ENCODE measurements at regions not wholly inside any gene's neighbourhood (a gene's known extent, or its start where the extent isn't known, plus 50 kb on each side); places are given as distances from the start of the nearest gene placed in this dataset.
"Not testable (repeated sequence)": the region's sequence is repeated elsewhere in the genome, so short reads cannot be mapped to it uniquely, and the experiment has no call there.

- H3K36me3 Mint-ChIP-seq: no peaks in the 10 kb centered on the region
- H3K9me3 Mint-ChIP-seq: peaks cover 0 to 1% of the 10 kb centered on the region in 2 donors
- no peak for ATAC-seq (replicated peaks)
- no peaks in the 10 kb centered on the region for H3K27me3 Mint-ChIP-seq
- DNase-seq: no peak
- no peak overlapping the region for H3K4me3 Mint-ChIP-seq
- H3K4me1 Mint-ChIP-seq: no peaks in the 10 kb centered on the region
- H3K27ac Mint-ChIP-seq: no peak overlapping the region
Observed at GRCh38 chr2:183963609-183964008, 634.7 kb upstream of the ZNF804A start.

GRCh38 chr2:183964565-183964964 lies 633.8 kb upstream of the ZNF804A start:
- no peak overlapping the region for H3K4me3 Mint-ChIP-seq
- no peaks in the 10 kb centered on the region for H3K27me3 Mint-ChIP-seq
- no peaks in the 10 kb centered on the region for H3K4me1 Mint-ChIP-seq
- DNase-seq: no peak
- H3K9me3 Mint-ChIP-seq: peaks cover 0 to 1% of the 10 kb centered on the region in 2 donors
- no peak for ATAC-seq (replicated peaks)
- no peak overlapping the region for H3K27ac Mint-ChIP-seq
- H3K36me3 Mint-ChIP-seq: no peaks in the 10 kb centered on the region

- ATAC-seq (replicated peaks) (no peak), DNase-seq (no peak)
- H3K27me3 Mint-ChIP-seq: no peaks in the 10 kb centered on the region
- no peaks in the 10 kb centered on the region for H3K36me3 Mint-ChIP-seq
- H3K4me3 Mint-ChIP-seq: no peak overlapping the region
- no peak overlapping the region for H3K27ac Mint-ChIP-seq
- H3K4me1 Mint-ChIP-seq: no peaks in the 10 kb centered on the region
- peaks cover 4% of the 10 kb centered on the region in 2 donors for H3K9me3 Mint-ChIP-seq
Observed at GRCh38 chr2:183967756-183968155, 630.6 kb upstream of the ZNF804A start.

GRCh38 chr2:183975676-183976075 lies 622.7 kb upstream of the ZNF804A start:
- H3K4me1 Mint-ChIP-seq; DNase-seq; H3K4me3 Mint-ChIP-seq; ATAC-seq (replicated peaks); H3K36me3 Mint-ChIP-seq; H3K27me3 Mint-ChIP-seq; H3K27ac Mint-ChIP-seq: not testable (repeated sequence)
- peaks cover 8 to 16% of the 10 kb centered on the region in 2 donors for H3K9me3 Mint-ChIP-seq

- H3K4me3 Mint-ChIP-seq: no peak overlapping the region
- no peaks in the 10 kb centered on the region for H3K27me3 Mint-ChIP-seq
- H3K9me3 Mint-ChIP-seq: peaks cover 5 to 6% of the 10 kb centered on the region in 2 donors
- DNase-seq (no peak), ATAC-seq (replicated peaks) (no peak)
- no peaks in the 10 kb centered on the region for H3K4me1 Mint-ChIP-seq
- H3K36me3 Mint-ChIP-seq: no peaks in the 10 kb centered on the region
- no peak overlapping the region for H3K27ac Mint-ChIP-seq
Observed at GRCh38 chr2:183984871-183985270, 613.5 kb upstream of the ZNF804A start.

- H3K4me3 Mint-ChIP-seq: no peak overlapping the region
- no peak for ATAC-seq (replicated peaks)
Observed at GRCh38 chr2:183991968-183992367, 606.4 kb upstream of the ZNF804A start.

GRCh38 chr2:183993052-183993451 lies 605.3 kb upstream of the ZNF804A start:
- no peak for DNase-seq

More at GRCh38 chr2:183991968-183992367, 606.4 kb upstream of the ZNF804A start:
- H3K36me3 Mint-ChIP-seq: no peaks in the 10 kb centered on the region
- H3K27me3 Mint-ChIP-seq: no peaks in the 10 kb centered on the region
- H3K9me3 Mint-ChIP-seq: peaks cover 6 to 11% of the 10 kb centered on the region in 2 donors
- H3K4me1 Mint-ChIP-seq: no peaks in the 10 kb centered on the region
- DNase-seq: no peak
- no peak overlapping the region for H3K27ac Mint-ChIP-seq

GRCh38 chr2:183995632-183996031 lies 602.7 kb upstream of the ZNF804A start:
- DNase-seq: no peak
- H3K4me1 Mint-ChIP-seq: no peaks in the 10 kb centered on the region
- no peaks in the 10 kb centered on the region for H3K27me3 Mint-ChIP-seq
- no peak overlapping the region for H3K27ac Mint-ChIP-seq
- peaks cover 0 to 5% of the 10 kb centered on the region in 2 donors for H3K9me3 Mint-ChIP-seq
- no peaks in the 10 kb centered on the region for H3K36me3 Mint-ChIP-seq
- H3K4me3 Mint-ChIP-seq: no peak overlapping the region
- ATAC-seq (replicated peaks): no peak

More at GRCh38 chr2:183993052-183993451, 605.3 kb upstream of the ZNF804A start:
- peaks cover 6 to 10% of the 10 kb centered on the region in 2 donors for H3K9me3 Mint-ChIP-seq
- no peak overlapping the region for H3K4me3 Mint-ChIP-seq
- no peak for ATAC-seq (replicated peaks)
- H3K4me1 Mint-ChIP-seq: no peaks in the 10 kb centered on the region
- H3K27ac Mint-ChIP-seq: no peak overlapping the region
- no peaks in the 10 kb centered on the region for H3K27me3 Mint-ChIP-seq
- no peaks in the 10 kb centered on the region for H3K36me3 Mint-ChIP-seq

GRCh38 chr2:183996825-183997793 lies 601.2 kb upstream of the ZNF804A start:
- Mint-ChIP-seq H3K27me3 (no peaks in the 10 kb centered on the region), H3K27ac (no peak overlapping the region), H3K4me3 (no peak overlapping the region), H3K36me3 (no peaks in the 10 kb centered on the region), H3K4me1 (no peaks in the 10 kb centered on the region), H3K9me3 (peaks cover 0 to 4% of the 10 kb centered on the region in 2 donors)
- no peak for ATAC-seq (replicated peaks)
- no peak for DNase-seq

GRCh38 chr2:183998041-183998796 lies 600.1 kb upstream of the ZNF804A start:
- H3K27me3 Mint-ChIP-seq: no peaks in the 10 kb centered on the region
- H3K36me3 Mint-ChIP-seq: no peaks in the 10 kb centered on the region
- H3K4me1 Mint-ChIP-seq: no peaks in the 10 kb centered on the region
- DNase-seq (no peak), ATAC-seq (replicated peaks) (peak in 1 of 2 donors; percentile 27)
- H3K9me3 Mint-ChIP-seq: peaks cover 0 to 3% of the 10 kb centered on the region in 2 donors
- no peak overlapping the region for H3K27ac Mint-ChIP-seq
- H3K4me3 Mint-ChIP-seq: no peak overlapping the region

- Mint-ChIP-seq H3K27me3 (no peaks in the 10 kb centered on the region), H3K4me1 (no peaks in the 10 kb centered on the region), H3K27ac (no peak overlapping the region), H3K36me3 (no peaks in the 10 kb centered on the region), H3K9me3 (peaks cover 0 to 3% of the 10 kb centered on the region in 2 donors), H3K4me3 (no peak overlapping the region)
- ATAC-seq (replicated peaks): no peak
- DNase-seq: no peak
Observed at GRCh38 chr2:183998797-183999190, 599.5 kb upstream of the ZNF804A start.

GRCh38 chr2:184004289-184004947 lies 593.9 kb upstream of the ZNF804A start:
- Mint-ChIP-seq H3K36me3 (no peaks in the 10 kb centered on the region), H3K9me3 (no peaks in the 10 kb centered on the region), H3K27ac (no peak overlapping the region), H3K4me3 (no peak overlapping the region), H3K27me3 (no peaks in the 10 kb centered on the region), H3K4me1 (no peaks in the 10 kb centered on the region)
- DNase-seq (no peak), ATAC-seq (replicated peaks) (no peak)

- no peak for DNase-seq
- H3K9me3 Mint-ChIP-seq: no peaks in the 10 kb centered on the region
- H3K27ac Mint-ChIP-seq: no peak overlapping the region
- H3K4me3 Mint-ChIP-seq: no peak overlapping the region
- H3K4me1 Mint-ChIP-seq: no peaks in the 10 kb centered on the region
- no peaks in the 10 kb centered on the region for H3K36me3 Mint-ChIP-seq
- no peak for ATAC-seq (replicated peaks)
- no peaks in the 10 kb centered on the region for H3K27me3 Mint-ChIP-seq
Observed at GRCh38 chr2:184004948-184005672, 593.2 kb upstream of the ZNF804A start.

GRCh38 chr2:184006998-184007397 lies 591.3 kb upstream of the ZNF804A start:
- ATAC-seq (replicated peaks): no peak
- Mint-ChIP-seq H3K27me3 (no peaks in the 10 kb centered on the region), H3K27ac (no peak overlapping the region), H3K4me1 (no peaks in the 10 kb centered on the region), H3K36me3 (no peaks in the 10 kb centered on the region), H3K4me3 (no peak overlapping the region), H3K9me3 (no peaks in the 10 kb centered on the region)
- DNase-seq: no peak
